ENCODE measurements at regions not wholly inside any gene's neighbourhood (a gene's known extent, or its start where the extent isn't known, plus 50 kb on each side); places are given as distances from the start of the nearest gene placed in this dataset.

DNA sequence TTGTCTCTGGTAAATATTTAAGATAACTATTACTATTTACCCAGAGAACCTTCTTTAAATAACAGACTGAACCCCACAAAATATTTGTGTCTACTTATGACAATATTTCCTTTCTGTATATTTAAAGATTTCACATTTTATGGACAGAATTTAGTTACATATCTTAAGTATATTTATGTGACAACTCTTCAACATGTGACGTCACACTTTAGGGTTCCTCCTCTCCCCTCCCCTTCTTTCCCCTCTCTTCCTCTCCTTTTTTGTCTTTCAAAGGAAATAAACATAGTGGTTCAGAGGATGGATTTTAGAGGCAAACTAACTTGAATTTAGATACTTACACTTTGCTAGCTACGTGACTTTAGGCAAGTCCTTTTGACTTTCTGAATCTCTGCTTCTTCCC, 655.6 kb upstream of the NUDT12 start:
- no peak for DNase-seq

DNA sequence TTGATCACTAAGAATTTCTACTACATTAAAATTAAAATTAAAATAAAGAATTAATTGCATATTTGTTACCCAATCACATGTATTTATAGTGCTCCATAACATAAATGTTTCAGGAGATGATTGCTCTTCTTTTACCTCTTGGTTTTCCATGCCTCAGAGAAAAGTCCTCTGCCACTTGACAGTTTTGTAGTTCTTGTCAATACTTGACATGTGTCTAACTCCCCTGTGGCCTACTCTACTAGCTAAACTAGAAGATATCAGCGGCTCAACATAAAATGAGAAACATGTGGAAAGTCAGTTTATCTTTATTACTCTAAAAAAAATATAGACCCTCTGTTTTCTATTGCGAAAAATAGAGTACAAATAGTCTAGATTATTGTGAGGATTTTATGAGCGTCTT, 650.6 kb upstream of the NUDT12 start:
- no peak for DNase-seq

DNA sequence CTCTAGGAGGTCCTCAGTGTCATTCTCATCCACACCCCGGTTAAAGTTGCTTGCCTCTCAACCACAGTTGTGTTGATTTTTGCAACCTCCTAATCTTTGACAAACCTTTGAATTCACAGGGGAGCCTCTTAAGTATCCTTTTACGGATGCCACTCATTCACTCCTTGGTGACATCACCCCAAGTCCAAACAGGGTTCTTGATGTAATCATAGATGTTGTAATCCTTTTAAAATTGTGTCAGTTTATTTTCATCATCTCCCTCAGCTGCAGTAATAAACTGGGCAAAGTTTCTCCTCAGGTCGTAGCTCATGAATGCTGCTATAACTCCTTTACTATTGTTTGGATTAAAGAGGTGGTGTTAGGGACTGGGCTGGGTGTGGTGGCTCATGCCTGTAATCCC, 637.2 kb upstream of the NUDT12 start:
- DNase-seq = no peak

DNA sequence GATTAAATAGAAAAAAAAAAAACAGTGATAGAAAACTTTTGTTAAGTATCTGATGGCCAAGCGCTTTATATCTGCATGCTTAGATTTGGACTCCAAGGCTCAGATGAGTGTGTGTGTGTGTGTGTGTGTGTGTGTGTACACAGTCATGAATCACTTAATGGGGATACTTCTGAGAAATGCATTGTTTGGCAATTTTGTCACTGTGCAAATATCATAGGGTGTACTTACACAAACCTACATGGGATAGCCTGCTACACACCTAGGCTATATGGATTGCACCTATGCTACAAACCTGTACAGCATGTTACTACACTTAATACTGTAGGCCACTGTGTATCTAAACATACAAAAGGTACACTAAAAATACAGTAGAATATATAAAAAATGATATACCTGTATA, 635.6 kb upstream of the NUDT12 start:
- no peak for DNase-seq

DNA sequence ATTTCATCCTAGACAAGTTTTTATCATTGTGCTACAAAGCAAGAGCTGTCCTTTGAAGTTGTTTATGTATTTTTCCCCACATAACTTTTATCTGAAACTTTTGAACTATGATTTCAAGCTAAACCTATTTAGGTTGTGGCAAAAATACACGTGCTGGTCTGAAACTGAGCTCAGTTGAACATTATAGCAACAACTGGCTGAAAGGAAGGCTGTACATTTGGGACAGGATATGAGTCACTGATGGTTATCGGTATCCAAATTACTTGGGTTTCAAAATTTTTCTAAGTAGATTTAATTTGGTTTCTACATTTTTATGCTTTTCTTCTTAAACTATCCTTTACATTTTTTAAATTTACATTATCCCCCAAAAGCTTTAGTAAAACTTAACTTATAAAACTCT, 627.3 kb upstream of the NUDT12 start:
- DNase-seq = no peak

DNA sequence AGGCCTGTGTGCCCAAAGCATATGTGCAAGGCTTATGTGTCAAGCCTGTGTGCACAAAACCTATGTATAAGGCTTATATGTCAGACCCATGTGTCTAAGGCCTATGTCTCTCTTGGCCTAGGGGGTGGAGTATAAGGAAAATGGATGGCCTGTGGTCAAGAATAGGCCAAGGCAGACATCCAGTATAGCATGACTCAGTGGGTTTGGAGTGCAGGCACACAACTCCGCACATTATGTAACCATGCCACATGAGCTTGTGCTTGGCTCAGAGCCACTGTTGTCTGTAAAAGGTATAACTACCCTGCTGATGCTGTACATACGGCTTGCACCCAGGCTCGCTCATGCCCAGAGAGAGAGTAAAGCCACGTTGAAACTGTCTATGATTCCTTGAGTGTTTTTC, 626.4 kb upstream of the NUDT12 start:
- no peak for DNase-seq

DNA sequence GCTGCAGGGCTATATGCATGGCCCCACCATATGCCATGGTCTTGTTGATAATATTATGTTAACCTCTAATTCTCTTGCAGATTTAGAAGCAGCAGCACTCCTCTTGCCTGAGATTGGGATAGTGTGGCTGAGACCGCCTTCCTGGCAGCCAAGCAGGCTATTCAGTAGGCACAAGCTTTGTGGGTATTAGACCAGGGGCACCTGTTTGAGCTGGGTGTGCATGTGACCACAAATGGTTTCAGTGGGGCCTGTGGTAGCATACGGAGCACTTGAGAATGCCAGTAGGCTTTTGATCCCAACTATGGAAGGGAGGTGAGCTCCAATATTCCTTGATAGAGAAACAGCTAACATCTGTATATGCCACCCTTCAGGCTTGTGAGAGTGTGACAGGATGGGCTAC, 625.1 kb upstream of the NUDT12 start:
- no peak for DNase-seq

DNA sequence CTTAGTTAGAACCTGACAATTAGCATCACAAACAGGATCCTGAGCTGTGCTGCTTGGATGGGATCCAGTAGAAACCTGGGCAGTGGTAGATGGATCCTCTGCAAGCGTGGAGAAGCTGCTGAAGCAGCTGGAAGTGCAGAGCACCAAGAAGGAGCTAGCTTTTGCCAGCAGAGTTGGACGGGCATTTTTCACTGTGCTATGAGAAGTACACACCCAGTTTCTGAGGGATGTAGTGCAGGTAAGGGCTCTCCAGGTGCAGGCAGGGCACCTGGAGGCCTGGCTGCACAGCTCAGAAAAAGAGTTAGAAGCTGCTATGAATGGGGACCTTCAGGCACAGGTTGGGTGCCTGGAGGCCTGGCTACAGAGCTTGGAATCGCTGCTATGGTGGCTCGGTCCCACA, 623.9 kb upstream of the NUDT12 start:
- no peak for DNase-seq

DNA sequence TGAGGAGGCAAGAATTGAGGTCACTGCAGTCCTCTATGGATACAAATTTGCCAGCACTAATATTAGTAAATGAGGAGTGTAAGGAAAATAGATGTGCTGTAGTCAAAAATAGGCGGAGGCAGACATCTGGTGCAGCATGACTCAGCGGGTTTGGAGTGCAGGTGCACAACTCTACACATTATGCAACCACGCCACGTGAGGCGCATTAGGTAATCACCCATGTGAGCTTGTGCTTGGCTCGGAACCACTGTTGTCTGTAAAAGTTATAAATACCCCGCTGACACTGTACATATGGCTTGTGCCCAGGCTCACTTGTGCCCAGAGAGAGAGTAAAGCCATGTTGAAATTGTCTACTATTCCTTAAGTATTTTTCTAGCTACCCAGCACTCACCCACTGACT, 623.5 kb upstream of the NUDT12 start:
- peak in 1 of 2 donors; percentile 0 for DNase-seq

DNA sequence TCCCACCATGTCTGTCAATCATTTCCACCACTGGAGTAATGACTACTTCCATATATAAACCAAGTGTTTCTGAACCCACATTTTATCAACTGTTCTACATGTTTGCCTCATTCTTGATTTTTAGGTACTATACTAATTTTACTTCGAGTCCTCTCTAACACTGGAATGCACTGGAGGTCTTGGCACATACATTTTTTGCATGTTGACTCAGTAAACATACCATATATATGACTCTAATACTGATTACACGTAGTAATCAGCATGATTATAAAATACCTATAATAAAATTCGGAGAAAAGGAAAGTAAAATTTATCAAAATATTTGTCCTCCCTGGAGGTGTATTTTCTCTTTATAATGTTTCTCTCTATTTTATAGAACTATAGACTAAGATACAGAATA, 621.7 kb upstream of the NUDT12 start:
- DNase-seq = no peak

DNA sequence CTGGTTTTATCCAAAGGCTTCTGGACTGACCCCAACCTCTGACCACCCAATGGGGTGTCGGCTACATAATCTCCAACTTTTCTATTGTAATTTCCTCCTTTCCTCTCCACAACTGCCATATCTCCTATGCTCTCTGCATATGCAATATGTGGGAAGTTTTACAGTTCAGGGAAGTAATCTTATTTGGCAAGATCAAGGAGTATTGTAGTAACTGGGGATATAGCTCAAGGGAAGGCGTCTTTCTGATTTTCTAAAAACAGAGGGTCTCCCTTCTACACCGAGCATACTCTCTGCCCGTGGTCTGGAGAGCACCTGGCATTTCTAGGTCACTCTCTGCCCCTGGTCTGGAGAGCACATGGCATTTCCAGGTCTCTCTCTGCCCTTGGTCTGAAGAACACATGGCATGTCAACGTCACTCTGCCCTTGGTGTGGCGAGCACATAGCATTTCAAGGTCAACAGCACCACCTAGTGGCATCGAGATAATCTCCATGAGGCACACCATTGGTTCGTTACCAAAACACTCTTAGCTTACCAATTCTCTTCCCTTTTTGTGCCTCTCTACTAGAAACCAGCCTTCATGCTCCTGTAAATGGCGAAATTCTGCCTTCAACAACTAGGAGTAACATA, 616.4 kb upstream of the NUDT12 start:
- peak in 1 of 2 donors; percentile 12 for DNase-seq

DNA sequence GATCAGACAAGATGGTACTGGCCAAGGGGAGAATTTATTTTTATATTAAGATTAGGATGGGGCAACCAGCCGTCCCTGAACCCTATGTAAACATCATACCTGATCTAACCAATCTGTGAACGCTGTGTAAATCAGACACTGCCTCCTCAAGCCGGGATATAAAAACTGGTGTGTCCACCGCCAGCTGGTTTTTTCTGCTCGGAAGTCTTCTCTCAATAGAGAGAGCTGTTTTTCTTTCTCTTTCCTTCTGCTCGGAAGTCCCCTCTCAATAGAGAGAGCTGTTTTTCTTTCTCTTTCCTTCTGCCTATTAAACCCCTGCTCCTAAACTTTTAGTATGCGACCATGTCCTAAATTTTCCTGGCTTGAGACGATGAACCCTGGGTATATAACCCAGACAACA, 615.5 kb upstream of the NUDT12 start:
- no peak for DNase-seq

DNA sequence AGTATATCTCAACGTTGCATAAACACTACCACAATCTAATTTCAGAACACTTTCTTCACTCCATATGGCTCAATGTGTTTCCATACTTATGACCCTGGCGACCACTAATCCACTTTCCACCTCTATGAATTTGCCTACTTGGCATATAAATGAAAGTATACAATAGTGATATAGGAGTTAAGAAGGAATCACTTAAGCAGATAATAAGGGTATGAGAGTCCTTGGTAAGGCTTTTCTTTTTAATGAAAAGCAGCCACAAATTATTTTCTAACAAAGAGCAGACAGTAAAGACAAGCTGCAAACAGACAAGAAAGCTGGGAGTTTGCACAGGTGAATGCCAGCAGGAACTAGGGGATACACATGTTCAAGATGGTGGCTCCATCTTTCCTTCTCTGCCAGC, 615.1 kb upstream of the NUDT12 start:
- no peak for DNase-seq

DNA sequence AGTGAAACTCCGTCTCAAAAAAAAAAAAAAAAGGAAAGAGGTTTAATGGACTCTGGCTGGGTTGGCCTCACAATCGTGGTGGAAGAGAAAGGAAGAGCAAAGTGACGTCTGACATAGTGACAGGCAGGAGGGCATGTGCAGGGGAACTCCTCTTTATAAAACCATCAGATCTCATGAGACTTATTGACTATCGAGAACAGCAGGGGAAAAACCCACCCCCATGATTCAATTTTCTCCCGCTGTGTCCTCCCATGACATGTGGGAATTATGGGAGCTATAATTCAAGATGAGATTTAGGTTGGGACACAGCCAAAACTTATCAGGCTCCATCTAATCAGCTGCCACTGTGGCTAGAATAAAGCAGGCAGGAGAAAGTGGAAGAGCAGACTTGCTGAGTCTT, 610.4 kb upstream of the NUDT12 start:
- DNase-seq = no peak

DNA sequence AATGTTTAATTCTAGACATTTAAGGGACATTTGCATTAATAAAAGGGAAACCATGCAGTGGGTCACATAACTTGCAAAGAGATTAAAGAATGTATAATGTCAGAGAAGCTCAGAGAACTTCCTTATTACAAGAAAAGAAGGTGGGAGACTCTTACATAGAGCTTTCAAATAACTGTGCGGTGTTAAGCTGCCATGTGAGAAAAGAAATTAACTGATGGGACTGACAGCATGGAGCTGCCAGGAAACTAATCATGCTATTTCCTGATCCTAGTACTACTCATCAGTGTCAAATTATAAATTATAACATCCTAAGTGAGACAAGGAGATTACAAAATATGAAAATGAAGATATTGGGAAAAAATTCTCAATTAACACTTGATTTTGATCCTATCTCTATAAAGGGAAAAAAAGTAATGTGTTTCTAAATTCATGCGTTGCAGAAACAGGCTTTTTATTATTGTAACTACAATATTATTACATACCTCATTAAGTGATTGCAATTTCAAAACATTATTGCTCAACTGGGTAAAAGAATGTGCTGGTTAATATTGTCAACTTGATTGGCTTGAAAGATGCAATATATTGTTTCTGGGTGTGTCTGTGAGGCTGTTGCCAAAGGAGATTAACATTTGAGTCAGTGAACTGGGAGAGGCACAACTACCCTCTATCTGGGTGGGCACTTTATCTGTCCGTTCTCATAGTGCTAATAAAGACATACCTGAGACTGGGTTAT, 609.5 kb upstream of the NUDT12 start:
- DNase-seq = no peak

DNA sequence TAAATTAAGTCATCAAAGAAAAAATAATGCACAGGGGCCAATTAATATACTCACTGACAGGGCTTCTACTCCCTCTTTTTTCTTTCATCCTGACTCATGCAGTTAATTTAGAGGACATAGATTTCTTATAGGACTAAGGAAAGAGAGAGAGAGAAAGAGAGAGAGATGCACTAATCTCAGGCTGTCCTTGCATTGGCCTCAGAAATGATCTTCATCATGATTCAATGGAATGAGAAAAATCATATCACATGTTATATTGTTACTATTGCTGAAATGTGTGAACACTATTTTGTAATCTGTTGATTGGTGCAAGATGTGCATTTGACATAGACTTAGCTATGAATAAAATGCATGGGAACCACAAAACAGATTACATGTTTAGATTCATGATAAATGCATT, 608.3 kb upstream of the NUDT12 start:
- DNase-seq = no peak

DNA sequence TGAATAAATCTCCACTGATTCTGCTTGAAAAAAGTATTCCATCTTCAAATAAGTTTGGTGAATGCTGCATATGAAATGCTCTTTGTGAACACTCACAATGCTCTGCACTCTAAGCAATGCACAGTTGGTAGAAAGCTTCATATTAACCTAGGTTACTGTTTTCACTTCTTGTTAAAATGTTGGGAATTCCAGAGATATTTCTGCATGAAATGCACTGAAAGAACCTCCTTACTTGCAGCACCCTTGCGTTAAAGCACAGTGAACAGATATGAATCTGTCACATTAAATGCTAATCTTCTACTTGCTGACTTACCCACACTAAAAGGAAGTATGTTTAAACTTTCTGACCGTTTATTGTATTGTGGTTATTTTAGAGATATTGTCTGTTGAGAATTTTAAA, 584.1 kb upstream of the NUDT12 start:
- DNase-seq = no peak

DNA sequence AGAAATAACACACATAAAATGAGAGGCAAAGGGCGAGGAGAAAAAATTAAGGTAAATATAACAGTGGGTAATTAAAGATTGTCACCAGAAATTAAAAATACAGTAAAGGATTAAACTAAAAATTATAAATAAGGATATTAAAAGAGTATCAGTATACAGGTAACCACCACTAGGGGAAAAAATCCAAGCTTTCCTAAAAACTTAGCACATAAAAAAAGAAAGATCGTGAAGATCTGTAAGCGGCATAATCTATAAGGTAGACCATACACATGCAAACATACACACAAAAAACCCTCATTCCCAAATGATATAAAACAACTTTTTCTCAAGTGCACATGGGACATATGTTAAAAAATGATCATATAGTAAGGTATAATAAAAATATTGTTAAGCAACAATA, 577.3 kb upstream of the NUDT12 start:
- DNase-seq = no peak

DNA sequence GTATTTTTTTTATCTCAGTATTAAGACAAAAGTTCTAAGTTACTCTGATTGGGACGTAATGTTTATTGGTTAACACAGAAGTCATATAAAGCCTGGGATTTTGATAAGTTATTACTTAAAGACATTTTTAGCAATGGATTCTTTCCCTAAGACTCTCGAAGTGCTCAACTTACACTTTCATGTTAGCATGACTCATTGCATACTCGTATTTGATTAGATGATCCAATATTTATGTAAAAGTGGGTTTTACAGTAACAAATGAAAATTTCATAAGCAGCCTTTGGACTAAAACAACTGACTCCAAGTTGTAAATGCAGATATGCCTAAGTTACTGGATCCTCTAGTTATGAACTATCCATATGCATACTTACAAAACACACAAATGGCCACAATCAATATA, 567.7 kb upstream of the NUDT12 start:
- DNase-seq = no peak

DNA sequence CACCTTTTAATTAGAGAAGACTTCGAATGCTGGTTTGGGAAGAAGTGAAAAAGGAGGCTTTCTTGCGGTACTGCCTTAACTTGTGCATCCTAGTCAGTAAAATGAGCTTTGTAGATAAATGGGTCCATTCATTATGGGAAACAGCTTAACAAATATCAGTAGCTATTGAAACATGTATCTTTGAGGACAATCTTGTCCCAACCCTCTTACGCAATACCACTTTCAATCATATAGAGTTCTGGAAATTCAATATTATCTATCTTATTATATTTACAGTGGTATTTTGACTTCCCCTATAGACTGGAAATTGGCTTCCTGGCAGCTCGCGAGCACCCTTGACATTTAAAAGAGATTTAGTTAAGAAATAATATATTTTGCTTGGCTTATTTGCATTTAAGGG, 565.8 kb upstream of the NUDT12 start:
- no peak for DNase-seq

DNA sequence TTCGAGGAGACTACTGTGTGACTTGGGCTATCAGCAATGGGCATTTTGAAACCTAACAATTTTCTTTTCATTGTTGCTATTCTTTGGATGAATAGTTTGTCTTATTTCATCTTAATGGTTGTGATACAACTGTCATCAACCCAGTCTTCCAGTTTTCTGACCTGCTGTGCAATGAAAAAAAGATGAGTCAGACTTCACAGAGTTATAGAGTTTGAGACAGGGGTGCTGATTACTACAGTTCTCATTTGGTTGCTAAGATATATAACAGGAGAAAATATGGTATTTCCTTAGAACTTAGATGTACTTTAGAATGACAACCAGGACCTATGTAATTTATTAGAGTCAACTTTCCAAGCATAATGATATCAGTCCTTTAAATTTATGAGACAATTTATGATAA, 564.4 kb upstream of the NUDT12 start:
- no peak for DNase-seq

DNA sequence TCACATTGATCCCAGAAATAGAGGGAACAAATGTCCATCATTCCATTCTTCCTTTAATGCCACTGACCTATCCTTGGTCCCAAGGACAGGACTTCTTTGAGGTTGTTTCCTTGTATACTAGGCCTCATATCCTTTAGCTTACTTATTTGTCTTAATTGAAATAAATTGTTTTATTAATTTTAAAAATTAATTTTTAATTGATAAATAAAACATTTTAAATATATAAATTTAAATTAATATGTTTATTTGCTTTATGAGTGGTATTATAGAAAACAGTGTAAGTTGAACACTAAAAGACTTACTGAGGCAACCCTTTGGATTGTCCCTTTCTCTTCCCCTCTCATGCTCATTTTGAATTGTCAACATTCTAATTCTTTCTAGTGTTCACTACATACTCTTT, 556.9 kb upstream of the NUDT12 start:
- DNase-seq = no peak

DNA sequence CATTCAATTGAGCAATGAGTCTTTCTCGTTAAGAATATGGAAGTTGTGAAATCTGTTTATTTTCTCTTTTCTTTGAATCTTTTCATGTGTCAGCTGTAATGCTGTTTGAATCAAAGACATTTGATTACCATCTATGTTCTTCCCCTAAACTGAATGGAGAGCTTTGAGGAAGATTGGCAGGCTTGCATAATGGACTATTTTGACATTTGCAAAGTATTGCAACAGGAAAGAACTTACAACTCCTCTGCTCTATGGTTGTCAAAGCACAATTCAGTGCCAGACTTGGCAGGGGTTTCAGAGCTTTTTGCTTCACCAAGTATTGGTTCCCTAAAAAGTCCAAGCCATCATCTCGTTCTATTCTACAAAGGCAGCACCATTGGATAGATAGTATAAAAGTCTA, 549.0 kb upstream of the NUDT12 start:
- no peak for DNase-seq

DNA sequence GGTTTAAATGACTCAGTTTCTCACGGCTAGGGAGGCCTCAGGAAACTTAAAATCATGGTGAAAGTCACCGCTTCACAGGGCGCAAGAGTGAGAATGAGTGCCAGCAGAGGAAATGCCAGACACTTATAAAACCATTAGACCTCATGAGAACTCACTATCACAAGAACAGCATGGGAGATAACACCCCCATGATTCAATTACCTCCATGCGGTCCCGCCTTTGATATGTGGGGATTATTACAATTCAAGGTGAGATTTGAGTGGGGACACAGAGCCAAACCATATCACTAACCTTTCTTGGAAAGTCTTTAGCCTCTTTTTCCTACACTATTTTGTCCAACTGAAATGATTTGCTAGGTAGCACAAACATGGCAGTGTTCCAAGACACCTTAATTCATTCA, 533.9 kb upstream of the NUDT12 start:
- no peak for DNase-seq

DNA sequence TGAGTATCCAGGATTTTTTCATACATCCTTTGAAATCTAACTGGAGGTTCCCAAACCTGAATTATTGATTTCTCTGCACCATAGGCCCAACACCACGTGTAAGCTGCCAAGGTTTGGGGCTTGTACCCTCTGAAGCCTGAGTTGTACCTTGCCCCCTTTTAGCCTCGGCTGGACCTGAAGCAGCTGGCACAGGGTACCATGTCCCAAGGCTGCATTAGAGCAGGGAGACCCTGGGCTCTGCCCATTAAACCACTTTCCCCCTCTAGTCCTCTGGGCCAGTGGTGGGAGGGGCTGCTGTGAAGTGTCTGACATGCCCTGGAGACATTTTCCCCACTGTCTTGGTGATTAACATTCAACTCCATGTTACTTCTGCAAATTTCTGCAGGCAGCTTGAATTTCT, 532.9 kb upstream of the NUDT12 start:
- DNase-seq = no peak

All from stimulated activated CD4-positive, alpha-beta T cell treated with anti-CD3 and anti-CD28 coated beads, Interleukin-2, amount 100 ng/mL, for 24 hours (primary cell).